GM19035 (cell line): ENCODE measurements at regions not wholly inside any gene's neighbourhood (a gene's known extent, or its start where the extent isn't known, plus 50 kb on each side); places are given as distances from the start of the nearest gene placed in this dataset.
"Not testable (repeated sequence)": the region's sequence is repeated elsewhere in the genome, so short reads cannot be mapped to it uniquely, and the experiment has no call there.

ENCODE experiments used
- ATAC-seq: cut with Tn5 transposase; IDR thresholded peaks from one replicate; pipeline ENCODE4 v1.9.1; 2021; ENCODE audit not compliant: unreplicated experiment

DNA sequence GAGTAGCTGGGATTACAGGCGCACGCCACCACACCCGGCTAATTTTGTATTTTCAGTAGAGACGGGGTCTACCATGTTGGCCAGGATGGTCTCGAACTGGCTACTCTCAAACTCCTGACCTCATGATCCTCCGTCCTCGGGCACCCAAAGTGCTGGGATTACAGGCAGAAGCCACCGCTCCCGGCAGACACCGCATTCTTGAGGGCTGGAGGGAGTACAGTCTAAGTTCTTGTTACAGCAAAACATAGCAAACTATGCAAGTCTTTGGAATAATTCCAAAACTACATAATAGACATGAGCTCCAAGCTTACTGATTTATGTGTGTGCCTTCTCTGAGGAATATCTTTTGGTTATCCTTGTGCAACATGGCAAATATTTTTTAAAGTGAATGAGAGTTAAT, 299.1 kb upstream of the ZNF658 start:
- not testable (repeated sequence) for ATAC-seq

- ATAC-seq: not testable (repeated sequence)
These were observed 268.9 kb upstream of the ZNF658 start for GRCh38 chr9:66631521-66632046.

- not testable (repeated sequence) for ATAC-seq
These were observed 252.8 kb upstream of the ZNF658 start for GRCh38 chr9:66647675-66648074.

GRCh38 chr9:66690242-66690641, 210.3 kb upstream of the ZNF658 start:
- not testable (repeated sequence) for ATAC-seq

DNA sequence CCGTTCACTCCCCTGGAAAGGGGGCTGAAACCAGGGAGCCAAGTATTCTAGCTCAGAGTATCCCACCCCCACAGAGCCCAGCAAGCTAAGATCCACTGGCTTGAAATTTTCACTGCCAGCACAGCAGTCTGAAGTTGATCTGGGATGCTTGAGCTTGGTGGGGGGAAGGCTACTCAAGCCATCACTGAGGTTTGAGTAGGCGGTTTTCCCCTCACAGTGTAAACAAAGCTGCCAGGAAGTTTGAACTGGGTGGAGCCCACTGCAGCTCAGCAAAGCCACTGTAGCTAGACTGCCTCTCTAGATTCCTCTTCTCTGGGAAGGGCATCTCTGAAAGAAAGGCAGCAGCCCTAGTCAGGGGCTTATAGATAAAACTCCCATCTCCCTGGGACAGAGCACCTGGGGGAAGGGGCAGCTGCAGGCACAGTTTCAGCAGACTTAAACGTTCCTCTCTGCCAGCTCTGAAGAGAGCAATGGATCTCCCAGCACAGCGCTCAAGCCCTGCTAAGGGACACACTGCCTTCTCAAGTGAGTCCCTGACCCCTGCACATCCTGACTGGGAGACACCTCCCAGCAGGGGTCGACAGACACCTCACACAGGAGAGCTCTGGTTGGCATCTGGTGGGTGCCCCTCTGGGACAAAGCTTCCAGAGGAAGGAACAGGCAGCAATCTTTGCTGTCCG, 204.8 kb upstream of the ZNF658 start:
- ATAC-seq: peak; percentile 66

DNA sequence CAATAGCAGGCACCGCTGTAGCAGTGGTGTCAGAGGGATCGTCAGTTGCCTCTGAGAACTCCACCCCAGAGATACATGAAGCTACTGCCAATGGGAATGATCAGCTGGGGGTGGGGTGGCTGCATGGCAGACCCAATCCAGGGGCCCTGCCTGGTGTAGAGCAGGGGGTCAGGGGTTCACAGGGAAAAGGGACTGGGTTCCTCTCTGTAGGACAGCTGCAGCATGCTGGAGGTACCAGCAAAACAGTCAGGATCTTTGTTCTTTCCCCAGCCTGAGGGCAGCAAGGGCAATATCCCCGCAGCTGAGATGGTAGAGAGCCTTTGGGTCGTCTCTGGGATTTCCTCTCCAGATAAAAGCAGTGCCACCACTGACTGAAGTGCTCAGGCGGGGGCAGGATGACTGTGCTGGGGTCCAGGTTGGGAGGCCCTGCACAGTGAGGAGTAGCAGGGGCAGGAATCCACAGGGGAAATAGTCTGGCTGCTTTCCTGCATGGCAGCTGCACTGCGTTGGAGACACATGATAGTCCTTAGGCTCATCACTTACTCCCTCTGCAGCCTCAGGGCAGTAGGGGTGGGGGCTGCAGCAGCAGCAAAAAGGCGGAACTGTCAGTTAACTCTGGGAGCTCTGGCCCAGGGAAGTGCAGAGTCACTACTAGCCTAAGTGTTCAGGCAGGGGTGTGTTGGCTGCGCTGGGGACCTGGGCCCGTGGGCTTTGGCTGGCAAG, 203.0 kb upstream of the ZNF658 start:
- not testable (repeated sequence) for ATAC-seq

DNA sequence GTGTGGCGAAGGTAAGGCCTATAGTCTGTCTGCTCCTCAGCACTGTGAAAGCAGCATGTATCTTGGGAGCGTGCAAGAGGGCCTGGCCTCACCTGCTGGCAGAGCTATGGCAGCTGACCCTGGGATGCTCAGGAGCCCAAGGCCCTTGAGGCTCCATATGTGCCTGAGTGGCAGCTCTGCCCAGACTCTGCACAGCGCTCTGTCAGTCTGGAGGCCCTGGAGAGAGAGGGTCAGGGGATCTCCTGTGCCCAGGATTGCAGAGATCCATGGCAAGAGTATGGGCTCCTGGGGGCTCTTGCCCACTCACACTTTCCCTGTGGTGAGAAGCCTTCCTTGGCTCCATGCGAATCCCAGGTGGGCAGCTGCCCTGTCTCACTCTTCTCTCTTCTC, 202.5 kb upstream of the ZNF658 start:
- ATAC-seq: not testable (repeated sequence)

- not testable (repeated sequence) for ATAC-seq
These were observed 198.8 kb upstream of the ZNF658 start for GRCh38 chr9:66701411-66702377.

DNA sequence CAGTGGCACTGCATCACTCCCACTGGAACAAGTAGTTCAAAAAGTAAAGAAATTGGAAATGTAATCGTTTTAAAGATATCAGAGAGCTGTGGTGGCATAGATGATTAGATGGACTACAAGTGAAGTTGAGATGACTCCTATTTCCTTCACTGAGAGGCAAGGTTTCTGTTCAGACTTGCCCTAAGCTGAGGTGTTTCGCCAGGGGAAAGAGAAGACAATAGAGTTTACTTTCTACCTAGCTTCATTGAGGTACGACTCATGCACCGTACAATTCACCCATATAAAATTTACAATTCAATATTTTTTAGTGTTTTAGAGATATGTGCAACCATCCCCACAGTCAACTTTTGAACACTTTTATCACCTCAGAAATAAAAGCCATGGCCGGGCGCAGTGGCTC, 189.0 kb upstream of the ZNF658 start:
- not testable (repeated sequence) for ATAC-seq

- peak; percentile 79 for ATAC-seq
These were observed 187.7 kb upstream of the ZNF658 start for GRCh38 chr9:66712870-66713269.

DNA sequence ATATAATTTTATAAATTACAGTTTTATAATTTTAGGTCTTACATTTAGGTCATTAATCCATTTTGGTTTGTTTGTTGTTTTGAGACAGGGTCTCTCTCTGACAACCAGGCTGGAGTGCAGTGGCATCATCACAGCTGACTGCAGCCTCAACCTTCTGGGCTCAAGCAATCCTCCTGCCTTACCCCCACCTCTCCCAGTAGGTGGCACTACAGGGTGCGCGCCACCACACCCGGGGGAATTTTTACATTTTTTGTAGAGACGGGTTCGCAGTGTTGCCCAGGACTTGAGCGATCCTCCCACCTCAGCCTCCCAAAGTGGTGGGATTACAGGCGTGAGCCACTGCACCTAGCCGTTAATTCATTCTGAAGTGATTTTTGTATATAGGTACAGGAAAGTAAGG, 187.0 kb upstream of the ZNF658 start:
- not testable (repeated sequence) for ATAC-seq

DNA sequence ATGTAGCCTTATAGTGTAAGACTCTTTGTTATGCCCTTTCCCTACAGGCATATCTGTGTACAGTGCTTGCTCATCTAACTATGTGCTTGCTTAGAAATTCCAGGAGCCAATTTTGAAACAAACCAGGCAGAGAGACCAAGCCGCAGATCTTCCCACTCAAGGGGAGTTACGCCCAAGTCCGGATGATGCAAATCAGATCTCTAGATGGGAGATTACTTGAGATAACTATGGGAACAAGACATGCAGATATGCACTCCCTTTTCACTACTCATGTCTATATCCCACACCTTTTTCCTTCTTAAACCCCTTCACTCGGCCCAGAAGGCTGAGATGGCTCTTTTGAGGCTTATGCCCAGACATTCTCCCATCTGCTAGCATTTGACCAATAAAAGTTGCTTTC, 179.7 kb upstream of the ZNF658 start:
- ATAC-seq: not testable (repeated sequence)

GRCh38 chr9:66727540-66727939, 173.0 kb upstream of the ZNF658 start:
- not testable (repeated sequence) for ATAC-seq

DNA sequence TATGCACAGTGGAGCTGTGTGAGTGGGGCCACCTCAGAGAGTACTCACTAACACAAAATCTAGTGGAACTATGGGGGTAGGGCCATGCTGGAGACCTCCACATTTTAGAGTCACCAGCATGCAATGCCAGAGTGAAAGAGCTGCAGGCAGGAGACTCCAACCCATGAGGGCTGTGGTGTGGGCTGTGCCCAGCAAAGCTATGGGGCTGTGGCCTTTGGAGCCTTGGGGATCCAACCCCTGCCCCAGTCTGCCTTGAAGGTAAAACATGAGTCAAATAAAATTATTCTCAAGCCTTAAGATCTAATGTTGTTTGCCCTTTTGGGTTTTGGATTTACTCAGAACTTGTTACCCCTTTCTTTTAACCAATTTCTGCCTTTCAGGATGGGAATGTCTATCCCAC, 163.8 kb upstream of the ZNF658 start:
- not testable (repeated sequence) for ATAC-seq

- ATAC-seq: not testable (repeated sequence)
These were observed 162.1 kb upstream of the ZNF658 start for GRCh38 chr9:66738418-66738817.

GRCh38 chr9:66740136-66740535, 160.4 kb upstream of the ZNF658 start:
- ATAC-seq: not testable (repeated sequence)

DNA sequence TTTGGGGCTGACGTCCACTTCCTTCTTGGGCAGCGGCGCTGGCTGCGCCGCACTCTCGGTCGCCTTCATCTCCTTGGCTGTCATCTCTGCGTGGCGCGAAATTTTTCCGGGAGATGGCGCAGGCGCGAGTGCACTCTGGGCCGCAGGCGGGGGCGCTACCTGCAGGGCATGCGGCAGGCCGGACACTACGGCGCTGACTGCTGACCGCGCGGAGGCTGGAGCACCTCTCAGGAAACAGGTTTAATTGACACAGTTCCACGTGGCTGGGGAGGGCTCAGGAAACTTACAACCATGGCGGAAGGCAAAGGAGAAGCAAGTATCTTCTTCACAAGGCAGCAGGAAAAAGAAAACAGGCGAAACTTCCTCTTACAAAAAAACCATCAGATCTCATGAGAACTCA, 154.7 kb upstream of the ZNF658 start:
- not testable (repeated sequence) for ATAC-seq

- not testable (repeated sequence) for ATAC-seq
These were observed 148.1 kb upstream of the ZNF658 start for GRCh38 chr9:66752324-66752923.

DNA sequence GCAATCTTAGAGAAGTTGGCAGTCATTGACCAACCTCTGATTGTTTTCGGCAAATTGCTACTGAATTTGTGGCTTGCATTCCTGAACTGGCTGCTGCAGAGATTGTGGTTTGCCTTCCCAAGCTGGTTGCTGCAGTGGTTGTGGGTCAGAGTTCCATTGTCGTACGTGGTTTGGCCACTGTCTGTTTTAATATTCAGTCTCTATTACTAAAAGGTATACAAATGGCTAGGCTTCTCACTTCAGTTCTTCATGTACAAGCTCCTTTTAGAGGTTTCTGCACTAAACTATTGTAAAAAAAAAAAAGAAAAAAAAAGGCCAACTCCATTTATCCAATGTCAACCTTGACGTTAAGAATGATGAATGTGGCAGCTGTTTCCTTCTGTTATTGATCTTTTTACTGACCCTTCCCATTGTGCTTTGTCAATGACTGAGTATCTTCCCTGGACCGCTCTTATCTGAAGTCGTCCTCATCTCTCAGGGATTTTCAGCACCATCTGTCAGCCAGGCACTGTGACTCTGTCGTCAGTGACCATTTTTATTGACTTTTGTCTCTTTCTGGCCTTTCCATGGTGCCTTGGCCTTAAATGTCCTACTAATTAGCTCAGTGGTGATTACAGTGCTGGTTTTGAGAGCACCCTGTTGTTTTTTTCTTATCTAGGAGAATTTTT, 140.6 kb upstream of the ZNF658 start:
- not testable (repeated sequence) for ATAC-seq
